ENCODE measurements at regions not wholly inside any gene's neighbourhood (a gene's known extent, or its start where the extent isn't known, plus 50 kb on each side); places are given as distances from the start of the nearest gene placed in this dataset.

DNA sequence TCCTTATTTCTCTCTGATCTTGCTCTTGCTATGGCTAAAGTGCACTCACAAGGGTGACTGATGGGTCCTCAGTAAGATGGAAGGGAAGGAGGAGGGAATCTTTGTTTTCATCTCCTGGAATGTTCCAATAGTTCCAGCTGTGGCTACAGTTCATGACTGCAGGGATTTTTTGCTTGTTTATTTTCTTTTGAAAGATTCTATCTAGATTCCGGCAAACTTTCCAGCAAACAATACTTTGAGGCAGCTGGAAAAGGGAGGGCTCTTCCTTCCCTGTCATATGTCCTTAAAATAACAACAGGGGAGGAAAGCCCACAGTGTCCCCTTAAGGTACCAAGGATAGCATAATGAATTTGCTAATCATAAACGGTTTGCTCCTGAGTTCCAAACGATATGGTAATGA, 111.3 kb upstream of the SLC14A2 start:
- Histone ChIP-seq H3K36me3 (replicated peaks in 1 of 2; ENCODE audit: control insufficient read depth in 1 of 2, insufficient read depth in 2 of 2, low read length in 2 of 2) (no peaks in the 10 kb centered on the region), H3K4me3 (replicated peaks in 1 of 3; ENCODE audit: insufficient read depth in 1 of 3, low read depth in 2 of 3, low read length in 3 of 3) (no peak overlapping the region), H4K20me1 (ENCODE audit: insufficient read depth, low read length) (no peaks in the 10 kb centered on the region), H3K27ac (ENCODE audit: extremely low read length, insufficient read depth, low read length) (no peak overlapping the region), H3K9me3 (ENCODE audit: low read length) (no peaks in the 10 kb centered on the region), H3K27me3 (ENCODE audit: control insufficient read depth in 1 of 2, insufficient read depth in 2 of 2, low read length in 2 of 2) (peaks cover 0 to 1% of the 10 kb centered on the region in 2 experiments; a peak in 2 of 5 replicates), H3K9ac (ENCODE audit: insufficient read depth, low read depth, low read length) (no peak overlapping the region), H2AFZ (ENCODE audit: low read length) (no peak overlapping the region), H3K4me2 (ENCODE audit: low read depth, low read length) (no peak overlapping the region), H3K79me2 (ENCODE audit: insufficient read depth, low read length) (no peaks in the 10 kb centered on the region), H3K4me1 (ENCODE audit: insufficient read depth, low read length) (no peaks in the 10 kb centered on the region)
- POLR2A ChIA-PET, result no interaction called here
- CTCF ChIA-PET (ENCODE audit: low intra/inter-chr PET ratio, low total read pairs), result no interaction called here
- FAIRE-seq, result no peak
- no peak for ATAC-seq
- BruUV-seq (replicated peaks), result no TSS peak
- DNase-seq (ENCODE audit: low spot score), result no peak
- WGBS (ENCODE audit: low lambda C conversion rate), result 0% methylated on average over 3 of the region's 3 CpGs
- TF ChIP-seq NR2F1 (CRISPR knock-in tag; IDR thresholded peaks at IDR 0.05) (no peak), ZNF564 (CRISPR knock-in tag; IDR thresholded peaks at IDR 0.05) (no peak), ZNF639 (CRISPR knock-in tag; conservative IDR thresholded peaks at IDR 0.05) (no peak)
- TF ChIP-seq, protein P1, sequence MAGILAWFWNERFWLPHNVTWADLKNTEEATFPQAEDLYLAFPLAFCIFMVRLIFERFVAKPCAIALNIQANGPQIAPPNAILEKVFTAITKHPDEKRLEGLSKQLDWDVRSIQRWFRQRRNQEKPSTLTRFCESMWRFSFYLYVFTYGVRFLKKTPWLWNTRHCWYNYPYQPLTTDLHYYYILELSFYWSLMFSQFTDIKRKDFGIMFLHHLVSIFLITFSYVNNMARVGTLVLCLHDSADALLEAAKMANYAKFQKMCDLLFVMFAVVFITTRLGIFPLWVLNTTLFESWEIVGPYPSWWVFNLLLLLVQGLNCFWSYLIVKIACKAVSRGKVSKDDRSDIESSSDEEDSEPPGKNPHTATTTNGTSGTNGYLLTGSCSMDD (CRISPR knock-in tag; IDR thresholded peaks at IDR 0.05), result no peak
- TF ChIP-seq, protein P2, sequence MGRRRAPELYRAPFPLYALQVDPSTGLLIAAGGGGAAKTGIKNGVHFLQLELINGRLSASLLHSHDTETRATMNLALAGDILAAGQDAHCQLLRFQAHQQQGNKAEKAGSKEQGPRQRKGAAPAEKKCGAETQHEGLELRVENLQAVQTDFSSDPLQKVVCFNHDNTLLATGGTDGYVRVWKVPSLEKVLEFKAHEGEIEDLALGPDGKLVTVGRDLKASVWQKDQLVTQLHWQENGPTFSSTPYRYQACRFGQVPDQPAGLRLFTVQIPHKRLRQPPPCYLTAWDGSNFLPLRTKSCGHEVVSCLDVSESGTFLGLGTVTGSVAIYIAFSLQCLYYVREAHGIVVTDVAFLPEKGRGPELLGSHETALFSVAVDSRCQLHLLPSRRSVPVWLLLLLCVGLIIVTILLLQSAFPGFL (CRISPR knock-in tag; IDR thresholded peaks at IDR 0.05), result no peak
- in situ Hi-C loops (cut with HindIII; ENCODE audit: extremely low pct_ligation_motif_present, low pct_unique_long_range_greater_than_20kb), result no loop called here
- intact Hi-C loops (cut with micrococcal nuclease; ENCODE audit: unreplicated experiment), result no loop called here
